ENCODE measurements at regions not wholly inside any gene's neighbourhood (a gene's known extent, or its start where the extent isn't known, plus 50 kb on each side); places are given as distances from the start of the nearest gene placed in this dataset.

DNA sequence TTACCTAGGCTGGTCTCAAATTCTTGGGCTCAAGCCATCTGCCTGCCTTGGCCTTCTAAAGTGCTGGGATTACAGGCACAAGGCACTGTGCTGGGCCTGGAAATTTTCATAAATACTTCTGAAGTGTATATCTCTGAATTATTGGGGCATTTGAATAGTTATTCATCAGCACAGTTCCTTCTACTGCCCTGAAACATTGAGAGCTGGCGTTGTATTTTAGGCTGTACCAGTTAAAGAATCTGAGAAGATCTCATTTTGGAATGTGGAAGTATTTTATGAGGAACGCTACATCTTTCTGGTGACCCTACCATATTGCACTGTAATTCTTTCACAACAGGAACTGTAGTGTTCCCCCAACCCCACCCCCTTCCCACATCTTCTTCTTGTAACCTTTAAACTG lies 349.0 kb upstream of the RGS6 start:
- TF ChIP-seq POLR2A (IDR thresholded peaks at IDR 0.05): no peak
- TF ChIP-seq, protein P1, sequence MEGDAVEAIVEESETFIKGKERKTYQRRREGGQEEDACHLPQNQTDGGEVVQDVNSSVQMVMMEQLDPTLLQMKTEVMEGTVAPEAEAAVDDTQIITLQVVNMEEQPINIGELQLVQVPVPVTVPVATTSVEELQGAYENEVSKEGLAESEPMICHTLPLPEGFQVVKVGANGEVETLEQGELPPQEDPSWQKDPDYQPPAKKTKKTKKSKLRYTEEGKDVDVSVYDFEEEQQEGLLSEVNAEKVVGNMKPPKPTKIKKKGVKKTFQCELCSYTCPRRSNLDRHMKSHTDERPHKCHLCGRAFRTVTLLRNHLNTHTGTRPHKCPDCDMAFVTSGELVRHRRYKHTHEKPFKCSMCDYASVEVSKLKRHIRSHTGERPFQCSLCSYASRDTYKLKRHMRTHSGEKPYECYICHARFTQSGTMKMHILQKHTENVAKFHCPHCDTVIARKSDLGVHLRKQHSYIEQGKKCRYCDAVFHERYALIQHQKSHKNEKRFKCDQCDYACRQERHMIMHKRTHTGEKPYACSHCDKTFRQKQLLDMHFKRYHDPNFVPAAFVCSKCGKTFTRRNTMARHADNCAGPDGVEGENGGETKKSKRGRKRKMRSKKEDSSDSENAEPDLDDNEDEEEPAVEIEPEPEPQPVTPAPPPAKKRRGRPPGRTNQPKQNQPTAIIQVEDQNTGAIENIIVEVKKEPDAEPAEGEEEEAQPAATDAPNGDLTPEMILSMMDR (IDR thresholded peaks at IDR 0.05): no peak
